ENCODE measurements at regions not wholly inside any gene's neighbourhood (a gene's known extent, or its start where the extent isn't known, plus 50 kb on each side); places are given as distances from the start of the nearest gene placed in this dataset.

GRCh38 chr14:98369344-98369743 is 902.7 kb downstream of the BCL11B start:
- POLR2A ChIA-PET: no interaction called here

GRCh38 chr14:98370352-98370751 is 901.6 kb downstream of the BCL11B start:
- CTCF ChIA-PET: no interaction called here

More at GRCh38 chr14:98369344-98369743, 902.7 kb downstream of the BCL11B start:
- Histone ChIP-seq H3K36me3 (ENCODE audit: control insufficient read depth, insufficient read depth, low read length) (no peaks in the 10 kb centered on the region), H3K27me3 (ENCODE audit: control insufficient read depth, insufficient read depth, low read length) (no peaks in the 10 kb centered on the region), H3K4me3 (ENCODE audit: low read depth, low read length) (no peak overlapping the region)
- no peak for TF ChIP-seq CTCF (IDR thresholded peaks at IDR 0.05; ENCODE audit: insufficient read depth, low read depth, low read length)
- CTCF ChIA-PET: no interaction called here
- DNase-seq (ENCODE audit: low read depth): no peak

GRCh38 chr14:98371141-98371540 is 900.9 kb downstream of the BCL11B start:
- H3K4me3 ChIP-seq (ENCODE audit: low read depth, low read length): no peak overlapping the region
- CTCF ChIA-PET: no interaction called here
- POLR2A ChIA-PET: no interaction called here
- no peaks in the 10 kb centered on the region for H3K27me3 ChIP-seq (ENCODE audit: control insufficient read depth, insufficient read depth, low read length)
- DNase-seq (ENCODE audit: low read depth): no peak
- H3K36me3 ChIP-seq (ENCODE audit: control insufficient read depth, insufficient read depth, low read length): no peaks in the 10 kb centered on the region
- no peak for TF ChIP-seq CTCF (IDR thresholded peaks at IDR 0.05; ENCODE audit: insufficient read depth, low read depth, low read length)

More at GRCh38 chr14:98370352-98370751, 901.6 kb downstream of the BCL11B start:
- POLR2A ChIA-PET: no interaction called here
- H3K4me3 ChIP-seq (ENCODE audit: low read depth, low read length): no peak overlapping the region
- no peaks in the 10 kb centered on the region for H3K27me3 ChIP-seq (ENCODE audit: control insufficient read depth, insufficient read depth, low read length)
- no peak for DNase-seq (ENCODE audit: low read depth)
- H3K36me3 ChIP-seq (ENCODE audit: control insufficient read depth, insufficient read depth, low read length): no peaks in the 10 kb centered on the region
- no peak for TF ChIP-seq CTCF (IDR thresholded peaks at IDR 0.05; ENCODE audit: insufficient read depth, low read depth, low read length)

- Histone ChIP-seq H3K36me3 (ENCODE audit: control insufficient read depth, insufficient read depth, low read length) (no peaks in the 10 kb centered on the region), H3K27me3 (ENCODE audit: control insufficient read depth, insufficient read depth, low read length) (no peaks in the 10 kb centered on the region), H3K4me3 (ENCODE audit: low read depth, low read length) (no peak overlapping the region)
- DNase-seq (ENCODE audit: low read depth): no peak
- CTCF ChIA-PET: no interaction called here
- TF ChIP-seq CTCF (IDR thresholded peaks at IDR 0.05; ENCODE audit: insufficient read depth, low read depth, low read length): no peak
- POLR2A ChIA-PET: no interaction called here
Measured at GRCh38 chr14:98374136-98374535, 897.9 kb downstream of the BCL11B start.

- H3K4me3 ChIP-seq (ENCODE audit: low read depth, low read length): no peak overlapping the region
- POLR2A ChIA-PET: no interaction called here
- H3K27me3 ChIP-seq (ENCODE audit: control insufficient read depth, insufficient read depth, low read length): no peaks in the 10 kb centered on the region
- CTCF ChIA-PET: no interaction called here
- no peak for TF ChIP-seq CTCF (IDR thresholded peaks at IDR 0.05; ENCODE audit: insufficient read depth, low read depth, low read length)
- DNase-seq (ENCODE audit: low read depth): no peak
- no peaks in the 10 kb centered on the region for H3K36me3 ChIP-seq (ENCODE audit: control insufficient read depth, insufficient read depth, low read length)
Measured at GRCh38 chr14:98375566-98375965, 896.4 kb downstream of the BCL11B start.
